H1 (cell line): ENCODE measurements at regions not wholly inside any gene's neighbourhood (a gene's known extent, or its start where the extent isn't known, plus 50 kb on each side); places are given as distances from the start of the nearest gene placed in this dataset.

Experiments
- E2F6 ChIP-seq: IDR thresholded peaks from 2 replicates; pipeline ENCODE4 v1.6.1; 2012; ENCODE audit warnings: inconsistent platforms
- EP300 ChIP-seq, 2 experiments: IDR thresholded peaks; 1 replicate in 1 of 2; 2 replicates in 1 of 2; pipeline ENCODE4 v1.6.1; 2011 to 2012; ENCODE audit warnings: low read depth in 2 of 2, low read length in 2 of 2, mild to moderate bottlenecking in 2 of 2, borderline replicate concordance in 1 of 2, inconsistent platforms in 1 of 2, moderate library complexity in 1 of 2
- EZH2 ChIP-seq: fragments of 200-600 bp; sonication (generic); IDR thresholded peaks from 2 replicates; pipeline ENCODE4 v1.7.1; 2012; ENCODE audit warnings: low read depth, mild to moderate bottlenecking, moderate library complexity, low read length, inconsistent platforms; ENCODE audit not compliant: severe bottlenecking
- HDAC6 ChIP-seq: IDR thresholded peaks from one replicate; pipeline ENCODE4 v1.7.1; 2012; ENCODE audit warnings: low read depth, mild to moderate bottlenecking, inconsistent platforms, low read length, moderate library complexity
- NANOG ChIP-seq: IDR thresholded peaks from 2 replicates; pipeline ENCODE4 v1.6.1; 2011; ENCODE audit warnings: low read length, low read depth, mild to moderate bottlenecking, inconsistent platforms; ENCODE audit not compliant: insufficient read depth, poor library complexity, severe bottlenecking
- PHF8 ChIP-seq: fragments of 200-600 bp; sonication (generic); conservative IDR thresholded peaks from 2 replicates; pipeline ENCODE4 v1.7.1; 2012; ENCODE audit warnings: low read depth, mild to moderate bottlenecking, inconsistent platforms, low read length, moderate library complexity
- RNF2 ChIP-seq: fragments of 200-900, 300-1000 bp; sonication (generic); IDR thresholded peaks from 2 replicates; pipeline ENCODE4 v1.7.1; 2016; ENCODE audit warnings: borderline replicate concordance, low read depth, mild to moderate bottlenecking, antibody characterized with exemption, low read length; ENCODE audit not compliant: poor library complexity, severe bottlenecking; ENCODE audit errors: missing control alignments

- TF ChIP-seq NANOG, result no peak
- TF ChIP-seq RNF2, result no peak
- TF ChIP-seq EZH2, result no peak
- TF ChIP-seq HDAC6, result no peak
- TF ChIP-seq E2F6, result no peak
- TF ChIP-seq EP300 (IDR thresholded peaks at IDR 0.05; ENCODE audit: borderline replicate concordance in 1 of 2, low read depth in 2 of 2, low read length in 2 of 2), result no peak
- TF ChIP-seq PHF8, result no peak
Observed at GRCh38 chr5:45062044-45062443, 253.3 kb downstream of the MRPS30 start (continued).
